Neuron (in vitro differentiated cells): ENCODE measurements at regions not wholly inside any gene's neighbourhood (a gene's known extent, or its start where the extent isn't known, plus 50 kb on each side); places are given as distances from the start of the nearest gene placed in this dataset.

Experiments
- H2AFZ ChIP-seq: one replicate; pipeline ENCODE4 v1.6.1; 2013; ENCODE audit warnings: low read depth, mild to moderate bottlenecking, inconsistent platforms, low read length, moderate library complexity
- H3K27me3 ChIP-seq: one replicate; pipeline ENCODE4 v1.6.1; 2013; ENCODE audit warnings: low read length; ENCODE audit not compliant: insufficient read depth
- H3K36me3 ChIP-seq: one replicate; pipeline ENCODE4 v1.6.1; 2013; ENCODE audit warnings: low read length; ENCODE audit not compliant: insufficient read depth
- H3K4me1 ChIP-seq: one replicate; pipeline ENCODE4 v1.6.1; 2013; ENCODE audit warnings: low read length; ENCODE audit not compliant: insufficient read depth
- H3K4me3 ChIP-seq: 2 replicates; pipeline ENCODE4 v1.5.1; 2013; ENCODE audit warnings: mild to moderate bottlenecking, low read length, moderate library complexity
- H3K9me3 ChIP-seq: one replicate; pipeline ENCODE4 v1.6.1; 2013; ENCODE audit warnings: low read length

DNA sequence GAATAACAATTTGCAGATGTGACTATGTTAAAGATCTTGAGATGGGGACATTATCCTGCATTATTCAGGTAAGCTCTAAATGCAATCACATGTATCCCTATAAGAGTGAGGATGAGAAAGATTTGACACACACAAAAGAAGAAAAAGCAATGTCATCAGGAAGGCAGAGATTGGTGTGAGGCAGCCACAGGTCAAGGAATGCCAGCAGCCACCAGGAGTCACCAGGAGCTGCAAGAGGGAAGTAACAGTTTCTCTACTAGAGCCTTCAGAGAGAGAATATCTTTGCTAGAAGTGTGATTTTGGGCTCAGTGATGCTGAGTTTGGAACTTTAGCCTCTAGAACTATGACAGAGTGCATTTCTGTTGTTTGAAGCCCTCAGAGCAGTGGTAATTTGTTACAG lies 700.3 kb upstream of the SEMA3D start:
- Histone ChIP-seq H3K4me1 (no peaks in the 10 kb centered on the region), H3K27me3 (no peaks in the 10 kb centered on the region), H3K9me3 (no peaks in the 10 kb centered on the region), H3K4me3 (no peak overlapping the region), H2AFZ (no peak overlapping the region), H3K36me3 (no peaks in the 10 kb centered on the region)

GRCh38 chr7:85882335-85882734 lies 695.5 kb upstream of the SEMA3D start:
- H3K27me3 ChIP-seq = no peaks in the 10 kb centered on the region
- H3K4me3 ChIP-seq = no peak overlapping the region
- H2AFZ ChIP-seq = no peak overlapping the region
- H3K9me3 ChIP-seq = no peaks in the 10 kb centered on the region
- no peaks in the 10 kb centered on the region for H3K4me1 ChIP-seq
- H3K36me3 ChIP-seq = no peaks in the 10 kb centered on the region

- Histone ChIP-seq H3K36me3 (no peaks in the 10 kb centered on the region), H3K4me3 (no peak overlapping the region), H3K4me1 (no peaks in the 10 kb centered on the region), H3K9me3 (no peaks in the 10 kb centered on the region), H3K27me3 (no peaks in the 10 kb centered on the region), H2AFZ (no peak overlapping the region)
Observed at GRCh38 chr7:85875398-85875797, 688.5 kb upstream of the SEMA3D start.

- Histone ChIP-seq H2AFZ (no peak overlapping the region), H3K36me3 (no peaks in the 10 kb centered on the region), H3K9me3 (no peaks in the 10 kb centered on the region), H3K4me3 (no peak overlapping the region), H3K4me1 (no peaks in the 10 kb centered on the region), H3K27me3 (no peaks in the 10 kb centered on the region)
Observed at GRCh38 chr7:85866540-85866939, 679.7 kb upstream of the SEMA3D start.

- no peak overlapping the region for H2AFZ ChIP-seq
- no peak overlapping the region for H3K4me3 ChIP-seq
- no peaks in the 10 kb centered on the region for H3K27me3 ChIP-seq
- no peaks in the 10 kb centered on the region for H3K9me3 ChIP-seq
- no peaks in the 10 kb centered on the region for H3K36me3 ChIP-seq
- H3K4me1 ChIP-seq = peaks cover 5% of the 10 kb centered on the region
Observed at GRCh38 chr7:85851571-85852193, 664.8 kb upstream of the SEMA3D start.

DNA sequence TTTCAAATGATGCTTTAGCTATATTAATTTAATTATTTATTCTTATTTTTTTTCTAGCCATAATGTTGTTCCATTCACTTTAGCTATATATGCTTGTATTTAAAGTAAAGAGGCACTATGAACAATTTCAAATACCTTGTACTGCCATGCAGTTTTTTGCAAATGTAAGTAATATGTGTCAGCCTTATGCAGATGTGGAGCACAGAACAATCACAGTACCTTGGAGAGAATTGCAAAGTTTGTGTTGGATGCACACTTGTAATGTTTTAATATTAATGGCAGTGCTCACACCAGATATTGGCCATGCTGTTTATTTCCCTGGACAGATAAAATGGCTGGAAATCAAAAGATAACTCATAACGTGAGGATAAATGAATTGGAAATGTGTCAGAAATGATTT lies 663.5 kb upstream of the SEMA3D start:
- H3K27me3 ChIP-seq = no peaks in the 10 kb centered on the region
- H3K9me3 ChIP-seq = no peaks in the 10 kb centered on the region
- H3K36me3 ChIP-seq = no peaks in the 10 kb centered on the region
- peaks cover 5% of the 10 kb centered on the region for H3K4me1 ChIP-seq
- no peak overlapping the region for H2AFZ ChIP-seq
- no peak overlapping the region for H3K4me3 ChIP-seq

GRCh38 chr7:85840554-85840953 lies 653.7 kb upstream of the SEMA3D start:
- peaks cover 2% of the 10 kb centered on the region for H3K9me3 ChIP-seq
- H3K4me1 ChIP-seq = peaks cover 7% of the 10 kb centered on the region
- H3K36me3 ChIP-seq = no peaks in the 10 kb centered on the region
- H2AFZ ChIP-seq = no peak overlapping the region
- no peak overlapping the region for H3K4me3 ChIP-seq
- no peaks in the 10 kb centered on the region for H3K27me3 ChIP-seq

- Histone ChIP-seq H3K4me3 (no peak overlapping the region), H2AFZ (no peak overlapping the region), H3K36me3 (no peaks in the 10 kb centered on the region), H3K4me1 (peaks cover 2% of the 10 kb centered on the region), H3K27me3 (no peaks in the 10 kb centered on the region), H3K9me3 (no peaks in the 10 kb centered on the region)
Observed at GRCh38 chr7:85833066-85833465, 646.2 kb upstream of the SEMA3D start.

- Histone ChIP-seq H3K27me3 (no peaks in the 10 kb centered on the region), H3K4me3 (no peak overlapping the region), H3K36me3 (no peaks in the 10 kb centered on the region), H2AFZ (no peak overlapping the region), H3K4me1 (peaks cover 2% of the 10 kb centered on the region), H3K9me3 (no peaks in the 10 kb centered on the region)
Observed at GRCh38 chr7:85830982-85831381, 644.1 kb upstream of the SEMA3D start.

- H2AFZ ChIP-seq = no peak overlapping the region
- no peaks in the 10 kb centered on the region for H3K36me3 ChIP-seq
- H3K27me3 ChIP-seq = no peaks in the 10 kb centered on the region
- H3K4me1 ChIP-seq = peaks cover 2% of the 10 kb centered on the region
- no peak overlapping the region for H3K4me3 ChIP-seq
- no peaks in the 10 kb centered on the region for H3K9me3 ChIP-seq
Observed at GRCh38 chr7:85829817-85830432, 643.1 kb upstream of the SEMA3D start.

DNA sequence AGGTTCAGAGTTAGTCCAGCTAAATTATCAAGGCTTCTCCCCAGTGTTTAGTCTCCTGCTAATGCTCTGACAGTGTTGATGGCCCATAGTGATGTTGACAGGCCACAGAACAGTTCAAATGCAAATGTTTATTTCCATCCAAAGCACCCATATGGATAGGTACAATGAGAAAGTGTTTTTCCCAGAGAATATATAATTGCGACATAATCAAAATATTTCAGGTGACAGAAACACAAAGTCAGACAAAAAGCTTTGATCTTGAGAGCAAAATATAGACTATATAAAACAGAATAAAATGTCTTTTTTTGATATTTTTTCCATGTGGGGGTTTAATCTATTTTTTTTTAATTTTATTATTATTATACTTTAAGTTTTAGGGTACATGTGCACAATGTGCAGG lies 642.3 kb upstream of the SEMA3D start:
- no peak overlapping the region for H3K4me3 ChIP-seq
- H3K4me1 ChIP-seq = peaks cover 2% of the 10 kb centered on the region
- no peaks in the 10 kb centered on the region for H3K27me3 ChIP-seq
- H3K36me3 ChIP-seq = no peaks in the 10 kb centered on the region
- H3K9me3 ChIP-seq = no peaks in the 10 kb centered on the region
- no peak overlapping the region for H2AFZ ChIP-seq

DNA sequence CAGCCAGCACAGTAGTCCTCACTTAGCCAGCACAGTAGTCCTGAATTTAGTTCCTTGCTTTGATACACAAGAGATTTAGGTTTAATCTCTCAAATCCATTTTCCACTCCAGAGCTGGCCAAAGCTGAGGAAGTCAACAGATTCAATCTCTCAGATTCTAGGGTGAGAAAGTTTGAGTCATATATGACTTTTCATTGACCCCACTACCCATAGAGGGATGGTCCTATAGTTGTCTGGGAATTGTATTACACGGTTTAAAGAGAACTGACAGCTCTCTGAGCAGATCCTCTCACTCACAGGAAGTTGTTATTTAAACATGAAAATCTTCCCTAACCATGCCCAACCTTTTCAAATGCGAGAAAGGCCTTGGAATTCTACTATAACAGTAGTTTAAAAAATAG lies 641.8 kb upstream of the SEMA3D start:
- no peaks in the 10 kb centered on the region for H3K27me3 ChIP-seq
- H2AFZ ChIP-seq = no peak overlapping the region
- no peaks in the 10 kb centered on the region for H3K9me3 ChIP-seq
- no peak overlapping the region for H3K4me3 ChIP-seq
- H3K4me1 ChIP-seq = peaks cover 2% of the 10 kb centered on the region
- no peaks in the 10 kb centered on the region for H3K36me3 ChIP-seq

- Histone ChIP-seq H2AFZ (no peak overlapping the region), H3K27me3 (no peaks in the 10 kb centered on the region), H3K4me3 (no peak overlapping the region), H3K36me3 (no peaks in the 10 kb centered on the region), H3K9me3 (no peaks in the 10 kb centered on the region), H3K4me1 (no peaks in the 10 kb centered on the region)
Observed at GRCh38 chr7:85823396-85824080, 636.7 kb upstream of the SEMA3D start.
